ENCODE measurements at regions not wholly inside any gene's neighbourhood (a gene's known extent, or its start where the extent isn't known, plus 50 kb on each side); places are given as distances from the start of the nearest gene placed in this dataset.

DNA sequence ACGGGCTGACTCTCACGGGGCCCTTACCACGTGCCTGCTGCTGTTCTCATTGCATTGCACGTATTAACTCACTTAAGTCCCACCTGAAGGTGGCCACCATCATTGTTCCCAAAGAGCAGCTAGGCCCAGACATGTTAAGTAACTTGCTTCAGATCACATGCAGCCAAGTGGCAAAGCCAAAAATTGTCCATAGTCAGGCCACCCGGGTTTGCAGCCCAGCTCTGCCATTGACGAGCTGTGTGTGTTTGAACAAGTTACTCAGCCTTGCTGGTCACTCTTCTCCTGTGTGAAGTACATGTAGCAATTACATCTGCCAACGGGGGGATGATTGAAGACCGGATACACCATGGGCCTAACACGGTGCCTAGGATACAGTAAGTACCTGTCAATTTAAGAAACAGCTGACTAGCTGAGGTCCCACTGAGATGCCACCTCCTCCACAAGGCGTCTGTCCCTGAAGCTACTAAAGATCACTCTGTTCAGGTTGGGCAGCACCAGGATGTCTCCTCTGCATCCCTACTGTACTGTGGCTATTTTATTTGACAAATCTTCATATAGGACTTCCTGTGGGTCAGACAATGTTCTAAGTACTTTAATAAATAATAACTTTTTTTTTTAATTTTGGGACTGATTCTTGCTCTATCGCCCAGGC, 154.2 kb upstream of the MYCN start:
- no peak for DNase-seq
- H3K27me3 ChIP-seq (ENCODE audit: insufficient read depth, low read depth, severe bottlenecking), result no peaks in the 10 kb centered on the region
- TF ChIP-seq, protein P1, sequence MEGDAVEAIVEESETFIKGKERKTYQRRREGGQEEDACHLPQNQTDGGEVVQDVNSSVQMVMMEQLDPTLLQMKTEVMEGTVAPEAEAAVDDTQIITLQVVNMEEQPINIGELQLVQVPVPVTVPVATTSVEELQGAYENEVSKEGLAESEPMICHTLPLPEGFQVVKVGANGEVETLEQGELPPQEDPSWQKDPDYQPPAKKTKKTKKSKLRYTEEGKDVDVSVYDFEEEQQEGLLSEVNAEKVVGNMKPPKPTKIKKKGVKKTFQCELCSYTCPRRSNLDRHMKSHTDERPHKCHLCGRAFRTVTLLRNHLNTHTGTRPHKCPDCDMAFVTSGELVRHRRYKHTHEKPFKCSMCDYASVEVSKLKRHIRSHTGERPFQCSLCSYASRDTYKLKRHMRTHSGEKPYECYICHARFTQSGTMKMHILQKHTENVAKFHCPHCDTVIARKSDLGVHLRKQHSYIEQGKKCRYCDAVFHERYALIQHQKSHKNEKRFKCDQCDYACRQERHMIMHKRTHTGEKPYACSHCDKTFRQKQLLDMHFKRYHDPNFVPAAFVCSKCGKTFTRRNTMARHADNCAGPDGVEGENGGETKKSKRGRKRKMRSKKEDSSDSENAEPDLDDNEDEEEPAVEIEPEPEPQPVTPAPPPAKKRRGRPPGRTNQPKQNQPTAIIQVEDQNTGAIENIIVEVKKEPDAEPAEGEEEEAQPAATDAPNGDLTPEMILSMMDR (IDR thresholded peaks at IDR 0.05; ENCODE audit: low read depth, low read length), result no peak

DNA sequence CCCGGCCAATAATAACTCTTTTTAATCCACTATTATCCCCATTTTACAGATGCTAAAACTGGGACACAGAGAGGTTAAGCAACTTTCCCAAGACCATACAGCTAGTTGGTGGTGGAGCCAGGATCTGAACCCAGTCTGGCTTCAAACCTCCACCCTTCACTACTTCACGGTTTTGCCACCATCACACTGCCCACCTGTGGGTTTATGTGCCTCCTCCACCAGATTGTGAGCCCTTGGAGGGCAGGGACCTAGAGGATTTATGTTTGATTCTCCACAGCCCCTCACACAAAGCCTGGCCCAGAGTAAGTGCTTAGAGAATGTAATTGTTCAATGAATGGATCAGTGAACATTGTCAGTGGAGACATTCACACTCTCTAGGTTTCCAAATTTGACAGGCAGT, 153.4 kb upstream of the MYCN start:
- H3K27me3 ChIP-seq (ENCODE audit: insufficient read depth, low read depth, severe bottlenecking), result no peaks in the 10 kb centered on the region

More for the DNA sequence above, 154.2 kb upstream of the MYCN start:
- Histone ChIP-seq H3K27ac (no peak overlapping the region), H3K36me3 (no peaks in the 10 kb centered on the region), H3K4me3 (ENCODE audit: low read depth, low read length) (no peak overlapping the region), H3K9me3 (ENCODE audit: severe bottlenecking) (no peaks in the 10 kb centered on the region)

DNA sequence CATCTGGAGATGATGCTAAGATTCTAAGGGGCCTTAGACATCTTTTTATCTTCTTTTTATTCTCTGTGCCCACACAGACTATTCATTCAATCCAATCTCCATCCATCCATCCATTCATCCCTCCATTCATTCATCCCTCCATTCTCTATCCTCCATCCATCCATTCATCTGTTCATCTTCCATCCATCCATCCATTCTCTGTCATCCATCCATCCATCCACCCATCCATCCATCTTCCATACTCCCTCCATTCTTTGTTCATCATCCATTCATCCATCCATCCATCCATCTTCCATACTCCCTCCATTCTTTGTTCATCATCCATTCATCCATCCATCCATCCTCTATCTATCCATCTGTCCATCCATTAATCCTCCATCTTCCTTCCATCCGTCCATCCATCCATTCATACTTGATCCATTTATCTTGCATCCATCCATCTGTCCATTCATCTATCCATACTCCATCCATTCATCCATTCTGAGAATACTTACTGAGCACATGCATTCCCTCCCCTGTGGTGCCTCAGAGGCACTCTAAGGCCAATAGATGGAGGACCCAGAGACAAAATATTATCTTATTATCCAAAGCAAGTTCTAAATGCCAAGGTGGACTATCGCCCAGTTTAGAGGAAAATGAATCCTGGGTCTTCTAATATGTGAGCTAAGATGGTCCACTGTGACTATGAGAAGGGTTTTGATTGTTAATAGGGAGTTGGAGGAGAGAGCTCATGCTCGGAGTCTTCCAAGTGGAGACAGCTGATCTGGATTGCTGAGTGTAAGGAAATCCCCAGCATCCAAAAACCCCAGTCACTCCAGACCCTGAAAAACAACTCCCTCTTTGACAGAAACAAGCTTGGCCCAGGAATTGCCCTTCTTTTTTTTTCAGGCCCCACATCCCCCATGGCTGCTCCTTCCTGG, 152.6 kb upstream of the MYCN start:
- H3K36me3 ChIP-seq, result no peaks in the 10 kb centered on the region
- no peak for DNase-seq
- no peak overlapping the region for H3K27ac ChIP-seq
- H3K27me3 ChIP-seq (ENCODE audit: insufficient read depth, low read depth, severe bottlenecking), result no peaks in the 10 kb centered on the region
- TF ChIP-seq, protein P1 (IDR thresholded peaks at IDR 0.05; ENCODE audit: low read depth, low read length), result no peak
- H3K4me3 ChIP-seq (ENCODE audit: low read depth, low read length), result no peak overlapping the region
- no peaks in the 10 kb centered on the region for H3K9me3 ChIP-seq (ENCODE audit: severe bottlenecking)

More for the DNA sequence above, 153.4 kb upstream of the MYCN start:
- Histone ChIP-seq H3K27ac (no peak overlapping the region), H3K36me3 (no peaks in the 10 kb centered on the region), H3K9me3 (ENCODE audit: severe bottlenecking) (no peaks in the 10 kb centered on the region), H3K4me3 (ENCODE audit: low read depth, low read length) (no peak overlapping the region)
- TF ChIP-seq, protein P1 (IDR thresholded peaks at IDR 0.05; ENCODE audit: low read depth, low read length), result no peak
- DNase-seq, result no peak

DNA sequence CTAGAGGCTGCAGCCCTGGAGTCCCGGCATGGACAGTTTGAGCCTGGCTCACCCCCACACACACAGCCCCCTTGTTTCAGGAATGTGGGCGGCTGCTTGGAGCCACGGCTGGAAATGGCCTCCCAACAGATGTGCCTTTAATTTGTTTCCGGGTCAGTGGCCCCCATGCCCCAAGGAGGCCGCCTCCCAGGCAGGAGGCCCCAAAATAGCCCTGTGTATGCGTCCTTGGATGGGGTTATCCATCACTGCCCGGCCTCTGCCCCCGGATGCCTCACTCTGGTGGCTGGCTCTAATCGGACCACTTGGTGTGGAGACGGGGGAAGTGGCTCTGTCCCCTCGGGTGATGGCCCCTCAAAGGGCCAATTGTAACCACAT, 151.9 kb upstream of the MYCN start:
- no peaks in the 10 kb centered on the region for H3K36me3 ChIP-seq
- no peak for DNase-seq
- no peaks in the 10 kb centered on the region for H3K27me3 ChIP-seq (ENCODE audit: insufficient read depth, low read depth, severe bottlenecking)
- TF ChIP-seq, protein P1 (IDR thresholded peaks at IDR 0.05; ENCODE audit: low read depth, low read length), result no peak
- H3K9me3 ChIP-seq (ENCODE audit: severe bottlenecking), result no peaks in the 10 kb centered on the region
- H3K27ac ChIP-seq, result no peak overlapping the region
- H3K4me3 ChIP-seq (ENCODE audit: low read depth, low read length), result no peak overlapping the region

DNA sequence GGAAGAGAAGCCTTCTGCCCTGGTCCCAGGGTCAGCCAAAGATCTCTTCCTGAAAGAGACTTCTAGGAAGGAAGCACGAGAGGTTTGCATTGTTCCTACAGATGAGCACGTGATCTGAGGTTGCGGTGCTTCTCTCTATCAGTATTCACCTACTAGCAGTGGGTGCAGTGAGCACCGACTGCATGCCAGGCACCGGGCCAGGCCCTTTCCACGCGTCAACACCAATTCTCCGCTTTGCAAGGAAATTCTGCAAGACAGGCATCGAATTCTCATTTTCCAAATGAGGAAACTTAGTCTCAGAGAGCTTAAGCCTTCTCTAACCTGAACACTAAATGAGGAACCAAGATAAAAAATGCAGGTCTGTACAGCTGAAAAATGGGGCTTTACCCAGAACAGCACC, 151.5 kb upstream of the MYCN start:
- Histone ChIP-seq H3K9me3 (ENCODE audit: severe bottlenecking) (no peaks in the 10 kb centered on the region), H3K4me3 (ENCODE audit: low read depth, low read length) (no peak overlapping the region), H3K36me3 (no peaks in the 10 kb centered on the region), H3K27ac (no peak overlapping the region), H3K27me3 (ENCODE audit: insufficient read depth, low read depth, severe bottlenecking) (no peaks in the 10 kb centered on the region)
- no peak for DNase-seq
- TF ChIP-seq, protein P1 (IDR thresholded peaks at IDR 0.05; ENCODE audit: low read depth, low read length), result no peak
